H1 (cell line): ENCODE measurements at regions not wholly inside any gene's neighbourhood (a gene's known extent, or its start where the extent isn't known, plus 50 kb on each side); places are given as distances from the start of the nearest gene placed in this dataset.

ENCODE experiments used
- CTCF ChIA-PET: fragments of 300-600 bp; sonication (Branson Sonifier 250); formaldehyde crosslinking; loops from one replicate; lab custom pipeline; 2021; ENCODE audit not compliant: partially characterized antibody; lab: Charles Lee
- POLR2A ChIA-PET: fragments of 300-600 bp; sonication (Branson Sonifier 250); formaldehyde crosslinking; loops from one replicate; lab custom pipeline; 2021; ENCODE audit warnings: inconsistent platforms; ENCODE audit not compliant: partially characterized antibody; lab: Charles Lee
- DNase-seq, 2 experiments: peaks; one replicate each; pipeline versions ENCODE4 v3.0.0 to v3.0.0-alpha.2; 2010 to 2022; ENCODE audit warnings: low spot score in 2 of 2, low read depth in 1 of 2, mixed read lengths in 1 of 2
- FAIRE-seq: peaks from 2 replicates; lab custom pipeline; 2011; peaks lifted over from hg19 to GRCh38; lab: Jason Lieb, UNC
- H2AFZ ChIP-seq: 2 replicates; pipeline ENCODE4 v1.8.1; 2012; ENCODE audit warnings: low read length, inconsistent platforms
- H2AK5ac ChIP-seq: 2 replicates; pipeline ENCODE4 v1.6.1; 2013; ENCODE audit warnings: low read depth, low read length
- H2BK120ac ChIP-seq: replicated peaks from 2 replicates; pipeline ENCODE3; 2013; ENCODE audit warnings: low read depth, low read length, inconsistent platforms
- H2BK12ac ChIP-seq: 2 replicates; pipeline ENCODE4 v1.6.1; 2013; ENCODE audit warnings: low read depth, low read length
- H2BK15ac ChIP-seq: 2 replicates; pipeline ENCODE4 v1.6.1; 2013; ENCODE audit warnings: low read length
- H2BK20ac ChIP-seq: 2 replicates; pipeline ENCODE4 v1.6.1; 2013; ENCODE audit warnings: low read length
- H2BK5ac ChIP-seq: 2 replicates; pipeline ENCODE4 v1.6.1; 2013; ENCODE audit warnings: low read depth, low read length
- H3K14ac ChIP-seq: 2 replicates; pipeline ENCODE4 v1.6.1; 2013; ENCODE audit warnings: inconsistent platforms; ENCODE audit not compliant: insufficient read length
- H3K18ac ChIP-seq: 2 replicates; pipeline ENCODE4 v1.6.1; 2013; ENCODE audit warnings: low read length; ENCODE audit errors: extremely low read depth
- H3K23ac ChIP-seq: 2 replicates; pipeline ENCODE4 v1.6.1; 2013; ENCODE audit warnings: inconsistent platforms; ENCODE audit not compliant: insufficient read length
- H3K23me2 ChIP-seq: 2 replicates; pipeline ENCODE4 v1.6.1; 2013; ENCODE audit warnings: low read depth, low read length
- H3K27ac ChIP-seq: 2 replicates; pipeline ENCODE4 v1.6.1; 2011; ENCODE audit warnings: low read depth, low read length, inconsistent platforms
- H3K27me3 ChIP-seq, 4 experiments: replicated peaks in 1 of 4; 1 replicate in 1 of 4; 2 replicates in 3 of 4; pipeline versions ENCODE4 v1.6.1 to v1.8.1; 2011 to 2013; ENCODE audit warnings: low read length in 3 of 4, mild to moderate bottlenecking in 3 of 4, inconsistent platforms in 2 of 4, mixed read lengths in 2 of 4, moderate library complexity in 1 of 4; ENCODE audit not compliant: control insufficient read depth in 3 of 4, insufficient read depth in 3 of 4; ENCODE audit errors: extremely low read depth in 1 of 4
- H3K36me3 ChIP-seq, 4 experiments: 2 replicates each; pipeline versions ENCODE4 v1.6.1 to v1.8.1; 2011 to 2013; ENCODE audit warnings: mild to moderate bottlenecking in 4 of 4, low read length in 3 of 4, moderate library complexity in 2 of 4, control low read depth in 1 of 4, inconsistent platforms in 1 of 4; ENCODE audit not compliant: insufficient read depth in 4 of 4, control insufficient read depth in 2 of 4
- H3K4ac ChIP-seq: replicated peaks from 2 replicates; pipeline ENCODE3; 2013; ENCODE audit warnings: low read length, low read depth, mixed read lengths, inconsistent platforms; ENCODE audit not compliant: insufficient read length
- H3K4me1 ChIP-seq, 4 experiments: replicated peaks in 1 of 4; 1 replicate in 1 of 4; 2 replicates in 3 of 4; pipeline versions ENCODE4 v1.6.1 to v1.8.1; 2011 to 2013; ENCODE audit warnings: low read length in 3 of 4, inconsistent platforms in 2 of 4, mixed read lengths in 1 of 4; ENCODE audit not compliant: insufficient read depth in 4 of 4, control insufficient read depth in 3 of 4
- H3K4me2 ChIP-seq, 2 experiments: 2 replicates each; pipeline versions ENCODE4 v1.6.1 to v1.8.1; 2011 to 2013; ENCODE audit warnings: low read depth in 2 of 2, low read length in 2 of 2, control low read depth in 1 of 2, inconsistent platforms in 1 of 2, mild to moderate bottlenecking in 1 of 2; ENCODE audit not compliant: insufficient read depth in 1 of 2
- H3K4me3 ChIP-seq, 4 experiments: fragments of 200-600, 300-600 bp in 1 of 4; sonication (generic), shearing (Covaris generic), sonication (Bioruptor Twin) in 1 of 4; 2 replicates each; pipeline versions ENCODE4 v1.5.1 to v1.8.1; 2011 to 2016; ENCODE audit warnings: low read length in 4 of 4, low read depth in 3 of 4, control low read depth in 2 of 4, inconsistent platforms in 2 of 4, mild to moderate bottlenecking in 2 of 4, mixed read lengths in 1 of 4, moderate library complexity in 1 of 4; ENCODE audit not compliant: insufficient read depth in 2 of 4; ENCODE audit errors: extremely low read depth in 1 of 4
- H3K56ac ChIP-seq: replicated peaks from 2 replicates; pipeline ENCODE3; 2013; ENCODE audit warnings: low read depth, mild to moderate bottlenecking, mixed read lengths, low read length, inconsistent platforms; ENCODE audit not compliant: insufficient read length
- H3K79me1 ChIP-seq: 2 replicates; pipeline ENCODE4 v1.6.1; 2013; ENCODE audit warnings: low read depth, low read length, control low read depth
- H3K79me2 ChIP-seq, 2 experiments: 2 replicates each; pipeline versions ENCODE4 v1.6.1 to v1.8.1; 2012 to 2013; ENCODE audit warnings: low read length in 2 of 2, mild to moderate bottlenecking in 2 of 2, inconsistent platforms in 1 of 2; ENCODE audit not compliant: insufficient read depth in 2 of 2, control insufficient read depth in 1 of 2
- H3K9ac ChIP-seq, 4 experiments: replicated peaks in 1 of 4; 1 replicate in 1 of 4; 2 replicates in 3 of 4; pipeline versions ENCODE4 v1.6.1 to v1.8.1; 2011 to 2013; ENCODE audit warnings: low read depth in 3 of 4, low read length in 3 of 4, control low read depth in 2 of 4, mild to moderate bottlenecking in 2 of 4, moderate library complexity in 2 of 4, inconsistent platforms in 1 of 4; ENCODE audit errors: extremely low read depth in 1 of 4
- H3K9me3 ChIP-seq, 2 experiments: 2 replicates each; pipeline versions ENCODE4 v1.6.1 to v1.8.1; 2012 to 2013; ENCODE audit warnings: mild to moderate bottlenecking in 2 of 2, moderate library complexity in 2 of 2, control low read depth in 1 of 2, inconsistent platforms in 1 of 2, low read depth in 1 of 2, low read length in 1 of 2, mixed read lengths in 1 of 2; ENCODE audit not compliant: insufficient read depth in 2 of 2
- H4K20me1 ChIP-seq, 2 experiments: replicated peaks in 1 of 2; 2 replicates each; pipeline versions ENCODE3 to v1.8.1; 2011 to 2013; ENCODE audit warnings: inconsistent platforms in 2 of 2, low read length in 2 of 2, mild to moderate bottlenecking in 1 of 2; ENCODE audit not compliant: insufficient read depth in 2 of 2, control insufficient read depth in 1 of 2
- H4K5ac ChIP-seq: 2 replicates; pipeline ENCODE4 v1.6.1; 2013; ENCODE audit warnings: low read length, low read depth, mixed read lengths, inconsistent platforms; ENCODE audit not compliant: insufficient read length
- H4K8ac ChIP-seq: 2 replicates; pipeline ENCODE4 v1.8.0; 2013; ENCODE audit warnings: mild to moderate bottlenecking, moderate library complexity, low read length, inconsistent platforms; ENCODE audit not compliant: insufficient read depth; ENCODE audit errors: extremely low read depth
- H4K91ac ChIP-seq: replicated peaks from 2 replicates; pipeline ENCODE3; 2013; ENCODE audit warnings: low read length, mixed read lengths, inconsistent platforms; ENCODE audit not compliant: insufficient read length
- CBX8 ChIP-seq: fragments of 300-800, 300-1000 bp; sonication (generic); IDR thresholded peaks from 2 replicates; pipeline ENCODE4 v1.7.1; 2016; ENCODE audit warnings: low read depth, low read length, borderline replicate concordance
- CTBP2 ChIP-seq: IDR thresholded peaks from 2 replicates; pipeline ENCODE4 v1.7.0; 2011; ENCODE audit warnings: borderline replicate concordance, mild to moderate bottlenecking, moderate library complexity, mixed read lengths, low read length; ENCODE audit not compliant: insufficient read depth, insufficient read length
- HDAC6 ChIP-seq: IDR thresholded peaks from one replicate; pipeline ENCODE4 v1.7.1; 2012; ENCODE audit warnings: low read depth, mild to moderate bottlenecking, inconsistent platforms, low read length, moderate library complexity
- PHF8 ChIP-seq: fragments of 200-600 bp; sonication (generic); conservative IDR thresholded peaks from 2 replicates; pipeline ENCODE4 v1.7.1; 2012; ENCODE audit warnings: low read depth, mild to moderate bottlenecking, inconsistent platforms, low read length, moderate library complexity
- POU5F1 ChIP-seq: IDR thresholded peaks from 2 replicates; pipeline ENCODE4 v1.6.1; 2011; ENCODE audit warnings: low read depth, mild to moderate bottlenecking, low read length, moderate library complexity
- SIRT6 ChIP-seq: IDR thresholded peaks from one replicate; pipeline ENCODE4 v1.7.1; 2012; ENCODE audit warnings: low read length, inconsistent platforms
- WGBS, 2 experiments: shearing (Covaris generic) in 1 of 2; methylation state at CpG; one replicate each; pipeline versions ENCODE4 v1.1.6 to v1.1.7; 2013 to 2015; ENCODE audit warnings: low lambda C conversion rate in 2 of 2, mixed read lengths in 2 of 2, inconsistent platforms in 1 of 2, low coverage in 1 of 2, missing lambda C conversion rate in 1 of 2; ENCODE audit not compliant: insufficient replicate concordance in 2 of 2, insufficient coverage in 1 of 2, insufficient read length in 1 of 2; ENCODE audit errors: extremely low coverage in 1 of 2, missing lambda C conversion rate in 1 of 2; 5-methylcytosine and 5-hydroxymethylcytosine counted together
- TF ChIP-seq, protein P1 (sequence below): IDR thresholded peaks from 2 replicates; pipeline ENCODE4 v1.6.1; 2011; ENCODE audit warnings: low read length, improper control_type of control experiment

DNA sequence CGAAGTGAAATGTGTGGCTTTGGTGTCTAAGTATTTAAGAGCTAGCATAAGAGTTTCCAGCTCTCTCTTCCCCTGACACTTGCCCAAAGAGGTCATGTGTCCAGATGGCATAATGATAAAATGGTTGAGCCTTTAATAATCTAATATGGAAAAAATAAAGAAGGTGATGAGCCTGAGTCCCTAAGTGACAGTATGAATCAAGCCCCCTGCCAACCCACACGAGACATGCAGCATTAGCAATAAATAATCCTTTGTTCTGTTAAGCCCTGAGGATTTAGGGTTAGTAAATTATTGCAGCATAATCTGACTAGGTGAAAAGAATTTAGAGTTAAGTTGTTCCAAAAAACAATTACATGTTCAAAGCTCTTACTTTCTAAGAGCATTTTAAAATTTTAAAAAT is 217.2 kb upstream of the CCDC150 start:
- H3K56ac ChIP-seq, result no peak overlapping the region
- no peak for FAIRE-seq
- no peaks in the 10 kb centered on the region for H3K9me3 ChIP-seq
- 93% methylated on average over 2 of the region's 2 CpGs; no CpG with 5 or more reads in 1 of the 2 experiments for WGBS, 2 experiments
- POLR2A ChIA-PET, result interaction anchor here (1.2 kb wide), 1 partner anchor 9 kb away, joined by 3 read pairs; no protein-coding TSS in a partner anchor
- H2BK12ac ChIP-seq, result no peak overlapping the region
- no peak overlapping the region for H3K9ac ChIP-seq
- H3K4me1 ChIP-seq, result no peaks in the 10 kb centered on the region
- H3K36me3 ChIP-seq, result no peaks in the 10 kb centered on the region
- H3K4me2 ChIP-seq, result no peak overlapping the region
- no peak overlapping the region for H3K14ac ChIP-seq
- H4K91ac ChIP-seq, result no peak overlapping the region
- no peaks in the 10 kb centered on the region for H4K20me1 ChIP-seq
- H2BK5ac ChIP-seq, result no peak overlapping the region
- CTCF ChIA-PET, result interaction anchor here (1.0 to 2.4 kb wide), 7 partner anchors 9 to 85 kb away, joined by 3 to 13 read pairs (median 6); no protein-coding TSS in a partner anchor
- H3K18ac ChIP-seq, result no peak overlapping the region
- no peaks in the 10 kb centered on the region for H3K27me3 ChIP-seq
- no peak overlapping the region for H3K23ac ChIP-seq
- H3K4ac ChIP-seq, result no peak overlapping the region
- H3K79me1 ChIP-seq, result no peaks in the 10 kb centered on the region
- H3K4me3 ChIP-seq, result no peak overlapping the region
- H2AK5ac ChIP-seq, result no peak overlapping the region
- no peaks in the 10 kb centered on the region for H3K23me2 ChIP-seq
- TF ChIP-seq, protein P1, sequence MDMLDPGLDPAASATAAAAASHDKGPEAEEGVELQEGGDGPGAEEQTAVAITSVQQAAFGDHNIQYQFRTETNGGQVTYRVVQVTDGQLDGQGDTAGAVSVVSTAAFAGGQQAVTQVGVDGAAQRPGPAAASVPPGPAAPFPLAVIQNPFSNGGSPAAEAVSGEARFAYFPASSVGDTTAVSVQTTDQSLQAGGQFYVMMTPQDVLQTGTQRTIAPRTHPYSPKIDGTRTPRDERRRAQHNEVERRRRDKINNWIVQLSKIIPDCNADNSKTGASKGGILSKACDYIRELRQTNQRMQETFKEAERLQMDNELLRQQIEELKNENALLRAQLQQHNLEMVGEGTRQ, result no peak
- TF ChIP-seq CTBP2 (no peak), CBX8 (no peak), POU5F1 (no peak), HDAC6 (no peak), SIRT6 (no peak), PHF8 (no peak)
- TF ChIP-seq, all 59 proteins: peak for 0
- DNase-seq, result no peak
- Histone ChIP-seq H2BK120ac (no peak overlapping the region), H2BK15ac (no peak overlapping the region), H3K79me2 (no peaks in the 10 kb centered on the region), H4K8ac (no peak overlapping the region), H4K5ac (no peak overlapping the region), H3K27ac (no peak overlapping the region), H2BK20ac (no peak overlapping the region), H2AFZ (no peak overlapping the region)
